MM.1S (cell line): ENCODE measurements at regions not wholly inside any gene's neighbourhood (a gene's known extent, or its start where the extent isn't known, plus 50 kb on each side); places are given as distances from the start of the nearest gene placed in this dataset.
"Not testable (repeated sequence)": the region's sequence is repeated elsewhere in the genome, so short reads cannot be mapped to it uniquely, and the experiment has no call there.

Experiments
- DNase-seq: peaks from one replicate; pipeline ENCODE4 v3.0.0-alpha.2; 2015
- H2AFZ ChIP-seq: fragments of 300-600 bp; sonication (generic); 2 replicates; pipeline ENCODE4 v1.6.0; 2016; ENCODE audit warnings: antibody characterized with exemption, low read length
- H3F3A ChIP-seq: fragments of 300-600 bp; sonication (generic); 2 replicates; pipeline ENCODE4 v1.6.1; 2016; ENCODE audit warnings: mild to moderate bottlenecking, antibody characterized with exemption, low read length, moderate library complexity, mixed read lengths; ENCODE audit not compliant: insufficient read depth
- H3K27ac ChIP-seq: fragments of 300-600 bp; sonication (generic); 2 replicates; pipeline ENCODE4 v1.5.1; 2016; ENCODE audit warnings: mild to moderate bottlenecking, low read length
- H3K27me3 ChIP-seq: fragments of 300-600 bp; sonication (generic); replicated peaks from 2 replicates; pipeline ENCODE4 v1.6.0; 2016; ENCODE audit warnings: low read length; ENCODE audit not compliant: insufficient read depth
- H3K36me3 ChIP-seq: fragments of 300-600 bp; sonication (generic); replicated peaks from 2 replicates; pipeline ENCODE4 v1.6.1; 2016; ENCODE audit warnings: mild to moderate bottlenecking, low read length, mixed read lengths; ENCODE audit not compliant: insufficient read depth
- H3K4me1 ChIP-seq: fragments of 300-600 bp; sonication (generic); 2 replicates; pipeline ENCODE4 v1.6.1; 2016; ENCODE audit warnings: low read length, mixed read lengths
- H3K4me2 ChIP-seq: fragments of 300-600 bp; sonication (generic); 2 replicates; pipeline ENCODE4 v1.6.0; 2016; ENCODE audit warnings: low read depth, low read length
- H3K4me3 ChIP-seq: fragments of 300-600 bp; sonication (generic); 2 replicates; pipeline ENCODE4 v1.5.1; 2016; ENCODE audit warnings: low read length, mixed read lengths
- H3K79me2 ChIP-seq: fragments of 300-600 bp; sonication (generic); 2 replicates; pipeline ENCODE4 v1.6.1; 2016; ENCODE audit warnings: mixed run types, low read length, mixed read lengths
- H3K9ac ChIP-seq: fragments of 300-600 bp; sonication (generic); 2 replicates; pipeline ENCODE4 v1.6.1; 2016; ENCODE audit warnings: low read length, mixed read lengths
- H3K9me2 ChIP-seq: fragments of 300-600 bp; sonication (generic); replicated peaks from 2 replicates; pipeline ENCODE4 v1.6.1; 2016; ENCODE audit warnings: mild to moderate bottlenecking, low read length, mixed read lengths; ENCODE audit not compliant: insufficient read depth
- H3K9me3 ChIP-seq: fragments of 300-600 bp; sonication (generic); replicated peaks from 2 replicates; pipeline ENCODE4 v1.6.1; 2016; ENCODE audit warnings: mild to moderate bottlenecking, low read length, mixed read lengths; ENCODE audit not compliant: insufficient read depth
- H4K20me1 ChIP-seq: fragments of 300-600 bp; sonication (generic); 2 replicates; pipeline ENCODE4 v1.6.1; 2016; ENCODE audit warnings: mild to moderate bottlenecking, low read length, moderate library complexity, mixed read lengths; ENCODE audit not compliant: insufficient read depth
- EZH2 ChIP-seq: fragments of 300-600 bp; sonication (generic); optimal IDR thresholded peaks from 2 replicates; pipeline ENCODE3; 2017; ENCODE audit warnings: low read depth, mild to moderate bottlenecking, antibody characterized with exemption, low read length, mixed read lengths
- EZH2phosphoT487 ChIP-seq: fragments of 300-600 bp; sonication (generic); IDR thresholded peaks from 2 replicates; pipeline ENCODE4 v1.6.1; 2018; ENCODE audit warnings: antibody characterized with exemption, low read length
- TF ChIP-seq, protein P1 (sequence below): fragments of 300-600 bp; sonication (generic); IDR thresholded peaks from 2 replicates; pipeline ENCODE4 v1.5.1; 2016; ENCODE audit warnings: antibody characterized with exemption, low read length, mixed read lengths

DNA sequence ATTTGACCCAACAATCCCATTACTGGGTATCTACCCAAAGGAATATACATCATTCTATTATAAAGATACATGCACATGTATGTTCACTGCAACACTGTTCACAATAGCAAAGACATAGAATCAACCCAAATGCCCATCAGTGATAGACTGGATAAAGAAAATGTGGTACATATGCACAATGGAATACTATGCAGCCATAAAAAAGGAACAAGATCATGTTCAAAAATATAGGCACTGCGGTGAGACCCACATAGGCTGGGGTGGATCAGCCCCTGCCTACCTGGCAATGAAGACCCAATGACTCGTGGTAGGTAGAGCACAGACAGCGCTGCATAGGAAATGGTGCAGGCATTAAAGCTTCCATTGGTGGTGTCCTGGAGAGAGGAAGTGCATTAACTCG, 88.6 kb upstream of the NFIL3 start:
- not testable (repeated sequence) for H3K4me3 ChIP-seq, H3K4me2 ChIP-seq, DNase-seq, H3K36me3 ChIP-seq, H3K27me3 ChIP-seq, H2AFZ ChIP-seq, H3K9ac ChIP-seq, H3K27ac ChIP-seq, H3K9me3 ChIP-seq, H3K4me1 ChIP-seq, H3K9me2 ChIP-seq, H3K79me2 ChIP-seq, H3F3A ChIP-seq, H4K20me1 ChIP-seq

DNA sequence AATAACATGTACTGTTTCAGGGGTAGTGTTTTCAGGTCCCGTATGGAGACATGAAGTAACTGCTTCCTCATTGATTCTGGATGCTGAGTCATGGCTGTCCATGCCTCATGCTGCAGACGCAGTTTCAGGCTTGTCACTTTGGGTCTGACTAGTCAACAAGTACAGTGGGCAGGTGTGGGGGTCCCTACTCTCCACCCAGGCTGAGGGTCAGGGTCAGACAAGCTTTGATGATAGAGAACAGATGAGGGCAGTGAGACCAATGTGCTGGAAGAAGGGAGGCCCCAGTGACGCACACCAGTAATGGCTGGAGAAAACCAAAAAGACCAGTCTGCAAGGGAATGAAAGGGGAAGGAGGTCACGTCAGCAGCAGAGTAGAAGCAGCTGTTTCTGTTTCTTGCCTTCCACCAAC, 80.0 kb upstream of the NFIL3 start:
- no peaks in the 10 kb centered on the region for H3K4me1 ChIP-seq
- no peak for DNase-seq
- H3K9ac ChIP-seq, result no peak overlapping the region
- TF ChIP-seq EZH2phosphoT487, result no peak
- TF ChIP-seq EZH2, result no peak
- TF ChIP-seq, protein P1, sequence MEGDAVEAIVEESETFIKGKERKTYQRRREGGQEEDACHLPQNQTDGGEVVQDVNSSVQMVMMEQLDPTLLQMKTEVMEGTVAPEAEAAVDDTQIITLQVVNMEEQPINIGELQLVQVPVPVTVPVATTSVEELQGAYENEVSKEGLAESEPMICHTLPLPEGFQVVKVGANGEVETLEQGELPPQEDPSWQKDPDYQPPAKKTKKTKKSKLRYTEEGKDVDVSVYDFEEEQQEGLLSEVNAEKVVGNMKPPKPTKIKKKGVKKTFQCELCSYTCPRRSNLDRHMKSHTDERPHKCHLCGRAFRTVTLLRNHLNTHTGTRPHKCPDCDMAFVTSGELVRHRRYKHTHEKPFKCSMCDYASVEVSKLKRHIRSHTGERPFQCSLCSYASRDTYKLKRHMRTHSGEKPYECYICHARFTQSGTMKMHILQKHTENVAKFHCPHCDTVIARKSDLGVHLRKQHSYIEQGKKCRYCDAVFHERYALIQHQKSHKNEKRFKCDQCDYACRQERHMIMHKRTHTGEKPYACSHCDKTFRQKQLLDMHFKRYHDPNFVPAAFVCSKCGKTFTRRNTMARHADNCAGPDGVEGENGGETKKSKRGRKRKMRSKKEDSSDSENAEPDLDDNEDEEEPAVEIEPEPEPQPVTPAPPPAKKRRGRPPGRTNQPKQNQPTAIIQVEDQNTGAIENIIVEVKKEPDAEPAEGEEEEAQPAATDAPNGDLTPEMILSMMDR, result no peak
- H3K27me3 ChIP-seq, result no peaks in the 10 kb centered on the region
- H3K9me3 ChIP-seq, result no peaks in the 10 kb centered on the region
- H2AFZ ChIP-seq, result no peak overlapping the region
- H3K79me2 ChIP-seq, result no peaks in the 10 kb centered on the region
- no peaks in the 10 kb centered on the region for H3K9me2 ChIP-seq
- H3K4me2 ChIP-seq, result no peak overlapping the region
- H4K20me1 ChIP-seq, result no peaks in the 10 kb centered on the region
- no peak overlapping the region for H3K27ac ChIP-seq
- no peaks in the 10 kb centered on the region for H3F3A ChIP-seq
- H3K36me3 ChIP-seq, result no peaks in the 10 kb centered on the region
- no peak overlapping the region for H3K4me3 ChIP-seq

DNA sequence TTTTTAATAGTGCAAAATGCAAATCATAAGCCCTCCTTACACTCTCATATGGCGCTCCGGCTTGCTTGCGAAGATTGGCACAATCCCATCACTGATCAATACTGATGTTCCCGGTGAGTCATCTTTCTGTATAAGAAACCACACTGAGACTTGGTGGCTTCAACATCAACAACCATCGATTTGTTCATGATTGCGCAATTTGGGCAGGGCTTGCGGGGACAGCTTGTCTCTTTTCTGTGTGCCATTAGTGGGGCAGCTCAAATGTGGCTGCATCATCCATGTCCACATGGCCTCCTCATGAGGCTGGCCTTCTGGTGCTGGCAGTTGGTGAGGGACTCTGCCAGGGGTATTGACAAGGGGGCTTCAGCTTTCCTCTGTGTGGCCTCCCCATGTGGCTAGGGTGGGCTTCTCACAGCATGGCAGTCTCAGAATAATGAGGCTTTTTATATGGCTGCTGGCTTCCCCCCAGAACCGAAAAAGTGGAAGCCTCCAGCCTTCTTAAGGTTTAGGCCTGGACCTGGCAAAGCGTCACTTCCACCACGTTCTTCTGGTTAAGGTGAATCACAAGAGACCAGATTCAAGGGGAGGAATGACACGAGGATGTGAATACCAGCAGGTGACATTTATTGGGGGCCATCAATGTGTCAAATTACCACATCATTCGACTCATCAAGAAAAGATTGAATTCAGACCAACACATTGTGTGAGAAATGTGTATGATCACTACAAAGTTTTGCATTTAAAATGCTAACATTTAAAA, 79.5 kb upstream of the NFIL3 start:
- Histone ChIP-seq H2AFZ (no peak overlapping the region), H3K36me3 (no peaks in the 10 kb centered on the region), H3K4me3 (no peak overlapping the region), H3F3A (no peaks in the 10 kb centered on the region), H3K9me2 (no peaks in the 10 kb centered on the region), H3K4me2 (no peak overlapping the region), H4K20me1 (no peaks in the 10 kb centered on the region), H3K79me2 (no peaks in the 10 kb centered on the region), H3K9ac (no peak overlapping the region), H3K27ac (no peak overlapping the region), H3K27me3 (no peaks in the 10 kb centered on the region), H3K4me1 (no peaks in the 10 kb centered on the region), H3K9me3 (no peaks in the 10 kb centered on the region)
- TF ChIP-seq EZH2phosphoT487 (no peak), EZH2 (no peak)
- TF ChIP-seq, protein P1, result no peak
- DNase-seq, result no peak

DNA sequence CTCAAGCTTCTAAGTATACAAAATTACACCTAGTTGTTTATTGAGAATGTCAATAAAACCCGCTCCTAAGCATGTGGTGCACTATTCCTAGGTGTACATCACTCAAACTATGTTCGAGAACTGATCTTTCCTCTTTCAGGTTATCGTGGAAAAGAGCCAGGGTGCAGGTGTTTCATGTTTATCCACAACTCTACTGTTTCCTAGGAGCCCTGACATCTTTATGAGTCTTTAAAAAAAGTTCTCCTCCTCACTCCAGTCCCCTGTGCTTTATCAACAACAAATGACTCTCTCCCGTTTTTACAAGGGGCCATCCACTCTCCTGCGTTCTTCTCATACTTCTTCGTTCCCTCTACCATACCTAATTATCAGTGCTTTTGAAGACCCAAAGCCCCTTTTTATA, 78.8 kb upstream of the NFIL3 start:
- no peak overlapping the region for H3K4me2 ChIP-seq
- no peak overlapping the region for H3K27ac ChIP-seq
- H3F3A ChIP-seq, result no peaks in the 10 kb centered on the region
- H3K36me3 ChIP-seq, result no peaks in the 10 kb centered on the region
- no peak overlapping the region for H3K9ac ChIP-seq
- DNase-seq, result no peak
- no peak overlapping the region for H3K4me3 ChIP-seq
- H3K4me1 ChIP-seq, result no peaks in the 10 kb centered on the region
- H4K20me1 ChIP-seq, result no peaks in the 10 kb centered on the region
- TF ChIP-seq EZH2phosphoT487 (no peak), EZH2 (no peak)
- TF ChIP-seq, protein P1, result no peak
- no peaks in the 10 kb centered on the region for H3K9me2 ChIP-seq
- no peak overlapping the region for H2AFZ ChIP-seq
- no peaks in the 10 kb centered on the region for H3K27me3 ChIP-seq
- H3K79me2 ChIP-seq, result no peaks in the 10 kb centered on the region
- no peaks in the 10 kb centered on the region for H3K9me3 ChIP-seq
